HG03060 (cell line): ENCODE measurements at regions not wholly inside any gene's neighbourhood (a gene's known extent, or its start where the extent isn't known, plus 50 kb on each side); places are given as distances from the start of the nearest gene placed in this dataset.
"Not testable (repeated sequence)": the region's sequence is repeated elsewhere in the genome, so short reads cannot be mapped to it uniquely, and the experiment has no call there.

ENCODE experiments used
- ATAC-seq: cut with Tn5 transposase; IDR thresholded peaks from one replicate; pipeline ENCODE4 v1.9.1; 2021; ENCODE audit warnings: low read depth, moderate number of reproducible peaks; ENCODE audit not compliant: unreplicated experiment

DNA sequence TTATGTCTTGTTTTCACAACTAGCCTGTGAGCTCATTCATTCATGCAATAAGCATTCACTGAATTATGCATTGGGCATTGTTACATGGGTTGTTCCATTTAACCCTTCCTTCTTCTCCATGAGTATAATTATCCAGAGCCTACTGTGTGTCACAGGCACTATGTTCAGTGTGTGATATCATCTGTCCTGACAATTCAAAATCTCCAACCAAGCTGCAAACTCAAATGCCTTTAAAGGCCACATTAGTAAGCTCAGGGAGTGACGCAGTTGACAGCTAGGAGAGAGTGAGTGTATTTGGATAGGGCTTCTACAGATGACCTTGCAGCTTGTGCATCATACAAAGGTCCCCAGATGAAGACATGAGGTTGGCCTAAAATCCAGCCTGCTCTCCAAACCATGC is 289.5 kb downstream of the OMA1 start:
- no peak for ATAC-seq

DNA sequence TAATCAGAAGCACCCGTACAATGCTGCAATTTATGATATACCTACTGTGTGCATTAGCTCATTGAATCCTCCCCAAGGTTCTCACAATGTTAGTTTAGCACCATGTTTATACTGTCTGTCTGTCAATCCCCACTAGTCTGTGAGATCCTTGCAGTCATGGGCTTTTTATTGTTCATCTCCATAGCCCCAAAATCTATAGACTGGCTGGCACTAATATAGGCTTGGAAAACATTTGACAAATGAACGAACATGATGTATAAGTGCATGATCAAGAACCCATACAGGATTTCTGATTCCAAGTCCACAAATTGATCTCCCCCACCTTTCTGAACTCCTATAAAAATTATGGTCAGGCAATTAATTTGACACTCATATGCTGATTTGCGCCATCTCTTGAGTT is 290.0 kb downstream of the OMA1 start:
- no peak for ATAC-seq

DNA sequence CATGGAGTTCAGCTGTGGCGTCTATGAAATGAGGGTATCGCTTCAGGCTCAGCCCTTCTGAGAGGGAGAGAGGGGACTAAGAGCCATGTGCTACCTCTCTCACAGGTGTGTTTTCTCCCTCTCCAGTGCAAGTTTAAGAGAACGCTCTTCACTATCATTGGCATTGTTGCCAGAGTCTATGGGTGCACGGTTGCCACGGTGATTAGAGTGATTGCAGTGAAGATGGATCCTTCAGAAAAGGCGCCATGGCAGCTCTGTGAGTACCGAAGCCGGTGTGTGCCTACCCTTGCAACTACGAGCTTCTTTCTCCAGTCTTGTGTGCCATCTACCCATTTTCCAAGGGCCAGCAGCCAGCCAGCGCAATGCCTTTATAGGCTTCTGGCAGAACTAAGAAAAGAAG is 290.5 kb downstream of the OMA1 start:
- no peak for ATAC-seq

DNA sequence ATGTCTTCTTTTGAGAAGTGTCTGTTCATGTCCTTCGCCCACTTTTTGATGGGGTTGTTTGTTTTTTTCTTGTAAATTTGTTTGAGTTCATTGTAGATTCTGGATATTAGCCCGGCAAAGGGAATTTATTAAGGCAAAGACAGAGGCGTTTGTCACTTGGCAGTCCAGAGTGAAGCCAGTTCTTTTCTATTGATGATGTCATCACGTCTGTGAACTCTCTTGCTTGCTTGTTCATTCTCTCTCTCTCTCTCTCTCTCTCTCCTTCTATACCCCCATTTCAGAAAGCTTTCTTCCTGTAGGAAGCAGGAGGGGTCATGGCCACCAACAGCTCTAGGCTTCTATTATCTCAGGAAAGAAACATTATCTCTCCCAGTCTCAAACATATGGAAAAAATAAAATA is 291.3 kb downstream of the OMA1 start:
- no peak for ATAC-seq

DNA sequence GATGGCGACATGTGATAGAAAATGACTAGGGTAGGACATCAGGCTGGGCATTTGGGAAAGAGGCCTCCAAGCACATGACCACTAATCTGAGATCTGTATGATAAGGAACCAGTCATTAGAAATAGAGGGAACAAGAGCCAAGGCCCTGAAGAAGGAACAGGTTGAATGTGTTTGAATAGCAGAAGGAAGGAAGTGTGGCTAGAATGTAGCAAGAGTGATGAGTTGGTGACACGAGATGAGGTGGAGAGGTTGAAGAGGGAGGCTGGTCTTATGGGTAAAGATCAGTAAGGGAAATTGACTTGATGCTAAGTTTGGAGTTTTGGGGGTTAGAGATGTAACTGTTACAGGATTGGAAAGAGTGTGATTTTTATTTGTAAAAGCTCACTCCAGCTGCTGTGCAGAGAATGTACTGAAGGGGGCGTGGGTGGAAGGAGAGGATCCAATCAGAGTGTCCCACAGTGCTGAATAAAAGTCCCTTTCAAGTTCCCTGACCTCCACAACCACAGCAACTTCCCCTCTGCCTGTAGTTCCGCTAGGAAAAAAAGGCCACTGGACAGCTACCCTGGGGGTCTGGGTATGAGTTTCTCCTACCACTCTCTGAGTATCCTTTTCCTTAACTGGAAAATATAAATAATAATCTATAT is 295.0 kb downstream of the OMA1 start:
- no peak for ATAC-seq

DNA sequence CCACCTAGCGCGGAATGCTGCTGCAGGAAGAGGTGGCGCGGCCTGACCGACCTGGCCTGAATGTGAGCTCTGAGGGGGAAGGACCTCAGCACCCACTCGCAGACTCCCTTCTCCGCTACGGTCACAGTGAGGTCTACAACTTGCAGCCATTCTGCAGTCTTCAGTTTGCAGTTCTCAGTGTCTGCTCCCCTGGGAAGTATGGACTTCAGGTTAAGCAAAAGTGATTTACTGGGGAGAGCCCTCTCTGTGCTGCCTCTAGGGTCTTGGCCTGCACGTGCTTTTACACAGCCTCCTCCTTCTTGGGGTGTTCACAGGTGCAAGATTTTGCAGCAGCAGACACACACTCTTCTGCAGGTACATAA is 296.0 kb downstream of the OMA1 start:
- ATAC-seq = no peak

DNA sequence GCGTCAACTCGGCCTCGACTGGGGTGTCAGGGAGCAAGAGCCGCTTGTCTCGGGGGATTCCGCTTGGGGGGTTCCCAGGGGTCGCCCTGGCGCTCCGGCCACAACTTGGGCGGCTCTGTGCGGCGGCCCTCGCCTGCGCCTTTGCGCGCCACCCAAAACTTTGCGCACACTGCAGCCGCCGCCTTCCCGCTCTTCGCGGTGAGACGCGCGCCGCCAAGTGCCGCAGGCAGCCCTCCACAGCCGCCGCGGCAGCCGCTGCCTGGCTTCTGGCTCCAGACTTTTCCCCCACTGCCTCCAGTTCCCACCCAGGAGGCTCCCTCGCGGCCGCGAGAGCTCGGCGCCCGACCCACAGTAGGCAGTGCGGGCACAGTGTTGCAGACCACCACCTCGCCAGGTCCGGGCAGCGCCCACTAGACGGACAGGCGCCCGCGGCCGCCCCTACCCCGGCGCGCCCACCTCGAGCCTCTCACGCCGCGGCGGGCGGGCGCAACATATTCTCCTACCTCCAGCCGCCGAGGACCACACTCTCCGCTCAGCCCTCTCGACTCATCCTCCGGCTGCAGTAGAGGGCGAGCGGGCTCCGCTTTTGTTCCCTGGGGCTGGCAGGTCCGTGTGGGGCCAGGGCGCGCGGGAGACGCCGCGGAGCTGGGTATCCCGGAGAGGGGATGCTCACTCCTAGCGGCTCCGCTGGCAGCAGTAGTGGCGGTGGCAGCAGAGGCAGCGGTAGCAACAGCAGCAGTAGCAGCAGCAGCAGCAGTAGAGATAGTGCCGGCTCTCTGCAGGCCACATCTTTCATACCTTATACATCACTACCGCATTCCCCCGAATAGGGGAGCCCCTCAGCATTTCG is 296.6 kb downstream of the OMA1 start:
- ATAC-seq = no peak

DNA sequence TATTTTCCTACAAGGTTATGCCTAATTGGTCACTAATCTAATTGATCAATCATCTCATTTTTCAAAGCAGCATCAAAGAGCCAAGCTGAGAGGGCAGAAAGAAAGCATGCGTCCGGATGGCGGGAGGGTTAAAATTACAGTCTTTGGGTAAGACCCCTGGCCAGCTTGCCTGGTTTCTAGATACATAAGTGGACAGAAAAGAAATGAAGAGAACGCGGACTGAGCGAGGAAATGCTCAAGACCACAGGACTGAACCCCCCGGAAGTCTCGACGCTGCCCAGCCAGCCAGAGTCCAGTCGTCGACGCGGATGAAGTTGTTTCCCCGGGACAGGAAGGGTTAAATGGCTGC is 297.2 kb downstream of the OMA1 start:
- no peak for ATAC-seq

DNA sequence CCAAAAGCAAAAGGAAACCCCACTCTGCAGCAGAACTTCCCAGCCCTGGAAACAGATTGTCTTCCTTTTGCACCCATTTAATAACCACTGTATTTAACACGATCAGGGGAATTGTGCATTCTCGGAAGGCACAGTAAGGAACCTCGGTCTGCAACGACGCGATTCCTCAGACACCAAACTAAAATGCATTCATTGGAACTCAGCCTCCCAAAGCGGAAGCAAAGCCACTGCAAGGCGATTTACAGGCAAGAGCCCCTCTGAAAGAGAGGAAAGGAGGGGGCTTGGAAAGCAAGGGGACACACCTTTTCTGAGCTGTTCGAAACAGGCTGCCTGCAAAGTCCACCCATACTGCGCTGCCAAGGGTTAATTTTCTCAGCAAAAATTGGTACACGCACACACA is 297.7 kb downstream of the OMA1 start:
- ATAC-seq = no peak

DNA sequence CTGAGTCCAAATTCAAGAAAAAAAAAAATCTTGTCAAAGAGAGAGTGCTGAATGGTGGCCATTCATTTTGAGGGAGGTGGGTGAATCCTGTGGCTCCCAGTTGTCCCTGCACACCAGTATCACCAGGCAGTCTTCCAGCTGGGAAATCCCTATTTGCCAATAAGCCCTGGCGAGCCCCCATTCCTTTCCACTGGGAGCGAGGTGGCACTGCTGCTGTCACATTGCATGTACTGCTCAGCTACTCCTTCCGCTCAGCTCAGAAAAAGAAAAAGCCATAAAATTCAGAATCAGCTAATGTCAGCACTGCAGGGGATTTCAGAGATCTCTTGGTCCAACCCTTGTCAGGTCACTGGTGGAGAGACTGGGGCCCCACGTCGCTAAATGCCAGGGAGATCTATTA is 298.5 kb downstream of the OMA1 start:
- ATAC-seq = no peak

DNA sequence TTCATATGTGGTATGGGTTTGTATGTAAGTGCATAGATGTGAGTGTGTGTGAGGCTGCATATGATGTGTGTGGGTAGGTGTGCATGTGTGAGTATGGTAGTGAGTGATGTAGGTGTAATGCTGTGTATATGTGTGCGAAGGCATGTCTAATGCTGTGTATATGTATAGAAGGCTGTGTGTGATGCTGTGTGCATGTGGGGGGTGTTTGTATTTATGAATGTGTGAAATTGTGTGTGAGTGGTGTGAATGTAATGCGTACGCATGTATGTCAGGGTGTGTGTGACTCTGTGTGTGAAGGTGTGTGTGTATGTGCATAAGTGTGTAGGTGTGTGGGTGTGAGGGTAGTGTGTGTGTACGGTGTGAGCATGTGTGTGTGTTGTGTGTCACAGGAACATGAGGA is 300.0 kb downstream of the OMA1 start:
- no peak for ATAC-seq

DNA sequence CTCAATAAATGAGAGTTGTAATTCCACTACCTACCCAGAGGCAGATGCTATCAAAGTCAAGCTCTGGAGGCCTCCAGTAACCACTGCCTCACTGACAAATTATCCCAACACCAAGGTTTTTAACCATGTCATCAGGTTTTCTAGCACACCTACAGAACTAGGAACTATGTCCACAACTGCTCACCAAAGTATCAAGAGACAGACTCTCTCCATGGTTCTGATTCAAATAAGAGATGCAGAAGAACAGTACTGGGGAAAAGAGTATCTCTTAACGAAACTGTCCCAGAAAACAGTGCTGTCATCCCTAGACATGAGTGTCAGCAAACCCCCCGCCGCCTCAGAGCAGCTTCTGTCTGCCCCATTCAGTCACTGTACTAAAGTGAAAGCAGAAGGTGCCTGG is 301.7 kb downstream of the OMA1 start:
- no peak for ATAC-seq

DNA sequence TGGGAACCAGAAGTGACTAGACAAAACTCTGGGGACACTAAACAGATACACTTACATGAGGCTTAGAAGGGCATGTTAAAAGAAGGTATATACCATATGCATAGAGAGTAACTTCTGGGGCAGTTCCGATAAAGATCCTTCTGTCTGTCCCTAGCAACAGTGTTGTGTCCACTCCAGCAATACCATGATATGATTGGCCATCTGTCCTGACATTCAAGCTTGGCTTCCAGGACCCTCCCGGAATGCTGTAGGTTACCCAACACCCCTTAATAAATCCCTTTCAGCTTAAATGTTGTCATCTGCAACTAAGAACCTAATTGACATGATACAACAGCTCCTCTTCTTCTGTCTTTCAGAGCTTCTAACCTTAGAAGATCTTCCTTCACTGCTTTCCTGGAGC is 307.7 kb downstream of the OMA1 start:
- ATAC-seq = no peak

DNA sequence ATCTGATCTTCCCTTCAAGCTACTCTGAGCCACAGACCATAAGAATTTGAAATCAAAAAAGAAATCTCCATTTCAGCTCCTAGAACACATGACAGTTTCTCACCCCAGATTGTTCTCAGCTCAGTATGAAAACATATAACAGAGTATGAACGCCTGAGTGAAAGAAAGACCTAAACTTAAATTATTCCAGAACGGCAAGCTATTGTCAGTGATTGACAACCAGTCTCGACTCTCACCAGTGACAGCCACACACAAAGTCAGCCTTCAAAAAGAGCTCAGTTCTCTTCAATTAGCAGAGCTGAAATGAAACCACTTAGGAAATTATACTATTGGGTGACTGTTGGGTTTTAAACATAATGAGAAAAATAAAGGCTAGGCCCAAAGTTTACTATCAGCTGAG is 312.8 kb downstream of the OMA1 start:
- ATAC-seq = no peak

DNA sequence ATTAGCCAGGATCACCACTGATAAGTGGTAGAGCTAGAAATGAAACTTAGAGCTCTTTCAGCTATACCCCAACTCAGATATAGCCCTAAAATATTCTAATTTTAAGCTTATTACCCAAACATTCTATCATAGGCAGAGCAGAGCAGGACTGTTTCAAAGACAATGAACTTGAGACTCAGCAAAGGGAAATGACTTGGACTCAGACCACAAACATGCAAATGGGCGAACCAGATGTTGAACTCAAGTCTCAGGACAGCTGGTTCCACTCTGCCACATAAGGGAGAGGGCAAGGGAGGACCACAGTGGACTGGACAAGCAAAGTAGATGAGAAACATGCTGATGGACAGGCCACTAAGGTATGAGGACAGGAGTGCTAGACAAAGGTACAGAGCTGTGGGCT is 315.3 kb downstream of the OMA1 start:
- ATAC-seq = no peak

DNA sequence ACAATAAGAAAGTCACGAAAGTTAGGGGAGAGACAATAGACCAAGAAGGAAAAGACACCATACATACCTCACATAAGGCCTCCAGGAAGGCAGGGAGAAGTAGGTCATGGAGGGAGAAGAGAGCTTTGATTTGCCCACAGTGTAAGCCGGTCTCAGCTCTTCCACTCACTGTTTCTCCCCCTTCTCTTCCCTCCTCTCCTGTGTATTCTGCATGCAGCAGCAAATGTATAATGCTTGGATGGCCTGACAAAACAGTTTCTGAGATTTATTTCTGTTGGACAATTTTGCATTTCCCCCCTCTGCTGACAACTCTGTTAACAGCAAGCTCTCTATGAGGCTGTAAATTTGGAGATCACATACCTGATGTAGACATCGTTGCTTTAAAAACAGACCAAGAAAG is 318.9 kb downstream of the OMA1 start:
- ATAC-seq = no peak

DNA sequence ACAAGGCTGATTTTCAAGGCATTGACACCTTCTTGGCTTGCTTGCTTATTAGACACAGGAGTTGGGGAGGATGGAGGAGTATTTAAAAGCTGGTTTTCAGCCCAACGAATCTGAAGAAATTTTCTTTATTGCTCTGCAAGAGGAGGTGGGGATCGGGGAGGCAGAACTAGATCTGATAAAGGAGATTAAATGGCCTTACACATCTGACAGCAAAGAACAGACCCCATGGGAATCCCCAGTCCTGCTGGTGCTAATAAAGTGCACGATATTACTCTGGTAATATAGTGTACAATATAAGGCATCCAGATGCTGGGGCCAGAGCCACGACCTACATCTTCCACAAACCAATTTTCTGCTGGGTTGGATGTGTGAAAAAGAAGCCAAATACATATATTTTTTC is 323.0 kb downstream of the OMA1 start:
- ATAC-seq = no peak

DNA sequence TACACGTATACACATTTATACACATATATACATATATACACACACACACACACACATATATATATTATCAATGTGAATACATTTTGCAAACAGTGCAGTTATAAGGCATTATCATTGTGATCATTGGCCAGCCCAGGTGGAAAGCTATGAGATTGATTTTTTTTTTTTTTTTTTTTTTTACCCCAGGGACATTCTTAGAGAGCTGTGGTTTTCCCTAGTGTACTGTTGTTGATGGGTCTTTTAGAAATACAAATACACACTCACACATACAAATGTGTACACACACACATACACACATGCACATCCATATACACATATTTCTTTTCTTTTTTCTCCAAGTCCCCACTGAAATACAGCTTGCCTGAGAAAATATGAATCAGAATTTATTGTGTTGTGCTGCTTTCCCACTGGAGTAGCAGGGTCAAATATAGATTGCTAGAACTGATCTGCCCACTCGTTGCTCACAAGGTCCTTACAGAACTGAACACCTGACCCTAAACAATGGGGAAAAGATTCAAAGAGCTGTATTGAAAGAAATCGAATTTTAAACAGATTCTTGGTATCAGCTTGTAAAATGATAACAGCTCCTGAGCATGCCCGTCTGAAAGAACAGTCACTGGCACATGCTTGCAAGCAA is 325.6 kb downstream of the OMA1 start:
- no peak for ATAC-seq

DNA sequence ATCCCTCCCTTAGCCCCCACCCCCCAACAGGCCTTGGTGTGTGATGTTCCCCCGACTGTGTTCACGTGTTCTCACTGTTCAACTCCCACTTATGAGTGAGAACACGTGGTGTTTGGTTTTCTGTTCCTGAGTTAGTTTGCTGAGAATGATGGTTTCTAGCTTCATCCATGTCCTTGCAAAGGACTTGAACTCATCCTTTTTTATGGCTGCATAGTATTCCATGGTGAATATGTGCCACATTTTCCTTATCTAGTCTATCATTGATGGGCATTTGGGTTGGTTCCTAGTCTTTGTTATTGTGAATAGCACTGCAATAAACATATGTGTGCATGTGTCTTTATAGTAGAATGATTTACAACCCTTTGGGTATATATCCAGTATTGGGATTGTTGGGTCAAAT is 330.4 kb downstream of the OMA1 start:
- ATAC-seq = not testable (repeated sequence)

DNA sequence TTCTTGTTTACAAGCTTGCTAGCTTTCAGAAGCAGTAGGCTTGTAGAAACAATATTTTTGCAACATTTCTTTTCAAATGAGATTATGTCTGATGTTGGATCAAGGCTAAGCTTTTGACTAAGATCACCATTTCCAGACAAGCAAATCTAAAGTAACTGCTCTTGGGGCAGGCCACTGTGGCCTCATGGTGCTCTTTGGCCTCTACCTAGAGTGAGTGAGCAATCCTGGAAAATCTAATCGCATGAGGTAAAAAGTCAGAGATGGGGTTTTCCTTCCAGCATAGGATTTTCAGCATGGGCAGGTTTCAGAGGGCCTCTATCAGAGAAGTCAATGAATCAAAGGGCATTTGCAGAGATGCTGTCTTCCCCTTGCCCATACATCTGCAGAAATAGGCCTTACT is 331.9 kb downstream of the OMA1 start:
- ATAC-seq = no peak

DNA sequence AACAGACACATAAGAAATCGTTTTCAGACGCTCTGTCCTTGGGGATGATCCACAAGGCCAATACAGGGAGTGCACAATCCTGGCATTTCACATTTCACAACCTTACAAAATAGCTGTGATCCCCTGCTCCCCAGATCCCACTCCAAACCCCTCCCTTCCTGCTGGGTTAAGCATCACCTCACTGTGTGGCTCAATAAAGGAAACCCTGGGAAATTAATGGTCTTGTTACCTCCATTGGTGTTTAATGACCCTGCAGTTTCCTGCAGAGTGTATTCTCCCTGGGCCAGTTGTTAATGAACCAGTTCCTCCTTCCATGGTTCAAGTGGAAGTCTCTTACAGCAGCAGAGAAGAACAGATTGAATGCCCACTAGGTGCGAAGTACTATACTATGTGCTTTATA is 334.7 kb downstream of the OMA1 start:
- no peak for ATAC-seq

DNA sequence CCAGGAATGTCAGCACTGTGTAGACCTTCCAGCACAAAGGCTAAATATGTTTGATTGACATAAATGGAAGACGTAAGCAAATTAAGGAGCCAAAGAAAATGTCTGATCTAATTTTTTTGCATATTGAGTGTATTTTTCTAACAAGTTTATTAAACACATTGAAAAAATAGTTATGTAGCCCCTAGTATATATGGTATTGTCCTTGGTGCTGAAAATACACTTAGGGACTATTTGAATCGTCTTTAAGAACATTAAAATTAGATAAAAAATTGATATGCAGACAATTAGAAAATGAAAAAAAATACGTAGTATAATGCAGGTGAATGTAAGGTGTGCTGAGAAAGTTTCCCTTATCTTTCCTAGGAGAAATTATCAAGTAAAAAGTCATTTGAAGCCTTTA is 337.0 kb downstream of the OMA1 start:
- ATAC-seq = no peak
